ENCODE measurements at regions not wholly inside any gene's neighbourhood (a gene's known extent, or its start where the extent isn't known, plus 50 kb on each side); places are given as distances from the start of the nearest gene placed in this dataset.

GRCh38 chr6:109239651-109240321 lies 142.5 kb downstream of the CD164 start:
- no peaks in the 10 kb centered on the region for H3K9me3 ChIP-seq (replicated peaks)
- no peak overlapping the region for H3K4me3 ChIP-seq
- peaks cover 6% of the 10 kb centered on the region; the same call in 1 of the 2 replicates for H3K4me1 ChIP-seq (replicated peaks)
- H3K36me3 ChIP-seq, result no peaks in the 10 kb centered on the region
- H3K27me3 ChIP-seq (replicated peaks), result no peaks in the 10 kb centered on the region
- peak in 1 of 2 experiments; percentile 9 for DNase-seq (ENCODE audit: low read depth in 1 of 2, low spot score in 2 of 2)
- H3K27ac ChIP-seq, result peak overlapping the region; percentile 10; the same call in 1 of the 2 replicates

DNA sequence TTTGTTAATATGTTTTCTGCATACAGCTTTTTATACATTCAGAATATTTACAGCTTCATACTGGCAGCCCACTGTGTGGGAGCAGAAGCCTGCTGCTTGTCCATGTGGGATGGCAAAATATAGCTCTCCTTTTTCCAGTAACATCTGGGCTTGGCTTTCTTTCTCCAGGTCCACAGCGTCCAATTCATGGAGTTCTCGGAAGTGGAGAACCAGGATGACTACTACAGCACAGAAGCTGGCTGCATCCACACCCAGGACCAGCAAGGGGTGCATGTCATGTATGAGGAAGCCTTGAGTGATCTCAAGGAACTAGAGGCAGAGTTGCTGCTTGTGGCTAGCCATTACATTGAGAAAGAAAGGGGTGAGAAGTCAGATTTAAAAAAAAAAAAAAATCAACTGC lies 143.1 kb downstream of the CD164 start:
- no peak overlapping the region for H3K4me3 ChIP-seq
- H3K27ac ChIP-seq, result no peak overlapping the region
- no peaks in the 10 kb centered on the region for H3K27me3 ChIP-seq (replicated peaks)
- peaks cover 6% of the 10 kb centered on the region; the same call in 1 of the 2 replicates for H3K4me1 ChIP-seq (replicated peaks)
- H3K9me3 ChIP-seq (replicated peaks), result no peaks in the 10 kb centered on the region
- no peaks in the 10 kb centered on the region for H3K36me3 ChIP-seq
- DNase-seq (ENCODE audit: low read depth in 1 of 2, low spot score in 2 of 2), result no peak

- H3K36me3 ChIP-seq, result no peaks in the 10 kb centered on the region
- no peak for DNase-seq (ENCODE audit: low read depth in 1 of 2, low spot score in 2 of 2)
- H3K27ac ChIP-seq, result no peak overlapping the region
- H3K4me1 ChIP-seq (replicated peaks), result peaks cover 6% of the 10 kb centered on the region; the same call in 1 of the 2 replicates
- H3K27me3 ChIP-seq (replicated peaks), result no peaks in the 10 kb centered on the region
- no peaks in the 10 kb centered on the region for H3K9me3 ChIP-seq (replicated peaks)
- H3K4me3 ChIP-seq, result no peak overlapping the region
Observed at GRCh38 chr6:109238396-109238795, 143.1 kb downstream of the CEP57L1 start.

DNA sequence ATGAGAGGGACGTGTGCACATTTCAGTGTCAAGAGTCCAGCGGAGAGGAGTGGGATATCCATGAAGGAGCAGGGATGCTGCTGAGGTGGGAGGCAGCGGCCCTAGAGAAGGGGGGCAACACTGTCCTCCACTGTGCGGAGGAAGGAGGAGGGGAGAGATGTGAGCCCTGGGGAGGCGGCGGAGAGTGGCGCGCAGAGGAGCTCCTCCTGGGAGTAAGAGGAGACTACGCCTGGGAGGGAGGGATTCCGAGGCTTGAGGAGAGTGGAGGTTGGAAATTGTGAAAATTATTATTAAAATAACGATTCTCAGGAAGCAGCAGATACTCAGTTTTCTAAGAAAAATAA lies 142.7 kb downstream of the CEP57L1 start:
- Histone ChIP-seq H3K27me3 (replicated peaks) (no peaks in the 10 kb centered on the region), H3K27ac (no peak overlapping the region), H3K4me3 (no peak overlapping the region), H3K36me3 (no peaks in the 10 kb centered on the region), H3K4me1 (replicated peaks) (peaks cover 6% of the 10 kb centered on the region; the same call in 1 of the 2 replicates), H3K9me3 (replicated peaks) (no peaks in the 10 kb centered on the region)
- DNase-seq (ENCODE audit: low read depth in 1 of 2, low spot score in 2 of 2), result no peak

- H3K4me3 ChIP-seq, result no peak overlapping the region
- H3K27me3 ChIP-seq (replicated peaks), result no peaks in the 10 kb centered on the region
- no peak for DNase-seq (ENCODE audit: low read depth in 1 of 2, low spot score in 2 of 2)
- peaks cover 6% of the 10 kb centered on the region; the same call in 1 of the 2 replicates for H3K4me1 ChIP-seq (replicated peaks)
- H3K36me3 ChIP-seq, result no peaks in the 10 kb centered on the region
- H3K9me3 ChIP-seq (replicated peaks), result no peaks in the 10 kb centered on the region
- H3K27ac ChIP-seq, result no peak overlapping the region
Observed at GRCh38 chr6:109237077-109237985, 142.0 kb downstream of the CEP57L1 start.

DNA sequence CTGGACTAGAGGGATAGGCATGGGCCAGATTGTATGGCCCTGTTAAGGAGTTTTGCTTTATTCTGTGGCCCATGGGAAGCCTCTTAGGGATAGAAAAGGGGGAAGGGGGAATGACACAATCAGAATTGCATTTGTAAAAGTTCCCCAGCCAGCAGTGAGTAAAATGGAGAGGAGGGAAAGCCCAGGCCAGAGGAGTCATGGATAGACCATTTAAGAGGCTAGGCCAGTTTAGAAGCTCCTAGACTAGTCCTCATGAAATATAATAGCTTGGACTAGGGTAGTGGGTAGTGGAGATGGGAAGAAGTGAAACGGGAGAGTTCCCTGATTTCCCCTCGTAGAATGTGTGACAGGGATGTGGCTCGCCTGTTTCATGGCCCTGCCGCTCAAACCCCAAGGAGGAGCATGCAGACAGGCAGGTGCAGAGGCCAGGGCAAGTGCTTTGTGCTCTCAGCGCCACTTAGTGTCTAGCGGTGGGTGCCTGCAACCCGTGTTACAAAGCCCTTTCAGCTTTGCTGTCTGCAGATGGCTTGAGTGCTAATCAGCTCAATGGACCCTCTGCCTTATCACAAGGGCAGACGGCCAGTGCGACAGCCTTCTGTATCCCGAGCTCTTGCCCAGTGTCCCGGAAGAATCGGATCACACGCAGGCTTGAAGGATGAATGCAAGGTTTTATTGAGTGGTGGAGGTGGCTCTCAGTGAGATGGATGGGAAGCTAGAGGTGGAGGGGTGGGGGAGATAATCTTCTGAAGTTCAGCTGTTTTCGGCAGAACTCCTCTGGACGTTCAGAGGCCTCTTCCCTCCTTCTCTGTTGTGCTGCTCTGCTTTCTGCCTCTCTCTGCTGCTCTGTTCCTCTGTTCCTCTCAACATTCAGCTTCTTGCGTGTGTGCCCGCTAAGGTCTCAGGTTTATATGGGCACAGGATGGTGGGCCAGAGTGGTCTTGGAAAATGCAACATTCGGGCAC lies 141.1 kb downstream of the CEP57L1 start:
- Histone ChIP-seq H3K4me3 (no peak overlapping the region), H3K27me3 (replicated peaks) (no peaks in the 10 kb centered on the region), H3K9me3 (replicated peaks) (no peaks in the 10 kb centered on the region), H3K27ac (no peak overlapping the region), H3K4me1 (replicated peaks) (peaks cover 6% of the 10 kb centered on the region; the same call in 1 of the 2 replicates), H3K36me3 (no peaks in the 10 kb centered on the region)
- DNase-seq (ENCODE audit: low read depth in 1 of 2, low spot score in 2 of 2), result no peak

- H3K27ac ChIP-seq, result no peak overlapping the region
- no peaks in the 10 kb centered on the region for H3K9me3 ChIP-seq (replicated peaks)
- H3K4me3 ChIP-seq, result no peak overlapping the region
- H3K4me1 ChIP-seq (replicated peaks), result peaks cover 6% of the 10 kb centered on the region; the same call in 1 of the 2 replicates
- H3K27me3 ChIP-seq (replicated peaks), result no peaks in the 10 kb centered on the region
- no peak for DNase-seq (ENCODE audit: low read depth in 1 of 2, low spot score in 2 of 2)
- H3K36me3 ChIP-seq, result no peaks in the 10 kb centered on the region
Observed at GRCh38 chr6:109235481-109236038, 140.3 kb downstream of the CEP57L1 start.

- Histone ChIP-seq H3K27me3 (replicated peaks) (0 out of 2 replicates have a peak, but pooled peaks cover 3% of the 10 kb centered on the region), H3K4me1 (replicated peaks) (no peaks in the 10 kb centered on the region), H3K27ac (no peak overlapping the region), H3K9me3 (replicated peaks) (no peaks in the 10 kb centered on the region), H3K36me3 (no peaks in the 10 kb centered on the region), H3K4me3 (no peak overlapping the region)
- no peak for DNase-seq (ENCODE audit: low read depth in 1 of 2, low spot score in 2 of 2)
Observed at GRCh38 chr6:109230453-109230852, 135.1 kb downstream of the CEP57L1 start.

GRCh38 chr6:109229536-109229935 lies 134.2 kb downstream of the CEP57L1 start:
- no peak for DNase-seq (ENCODE audit: low read depth in 1 of 2, low spot score in 2 of 2)
- H3K9me3 ChIP-seq (replicated peaks), result no peaks in the 10 kb centered on the region
- no peaks in the 10 kb centered on the region for H3K4me1 ChIP-seq (replicated peaks)

DNA sequence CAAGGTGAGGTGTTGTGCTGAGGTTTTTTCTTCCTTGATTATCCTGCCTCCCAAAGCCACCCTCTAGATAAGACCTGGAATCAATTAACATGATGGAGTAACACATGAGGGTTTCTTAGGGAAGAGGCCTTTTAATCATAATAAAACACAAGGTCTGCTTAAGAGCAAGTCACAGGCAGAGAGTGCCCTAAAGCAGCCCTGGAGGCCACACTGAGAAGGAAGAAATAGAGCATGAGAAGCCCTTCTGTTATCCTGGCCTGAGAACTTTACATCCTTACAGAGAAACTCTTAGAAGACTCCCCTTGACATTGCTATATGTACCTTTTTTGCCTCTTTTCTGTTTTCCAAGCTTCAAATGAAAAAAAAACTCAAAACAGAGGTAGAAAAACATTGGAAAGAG lies 132.3 kb downstream of the CEP57L1 start:
- Histone ChIP-seq H3K36me3 (no peaks in the 10 kb centered on the region), H3K9me3 (replicated peaks) (no peaks in the 10 kb centered on the region), H3K4me1 (replicated peaks) (no peaks in the 10 kb centered on the region), H3K27ac (no peak overlapping the region), H3K27me3 (replicated peaks) (peaks cover 10% of the 10 kb centered on the region; the same call in 1 of the 2 replicates), H3K4me3 (no peak overlapping the region)
- no peak for DNase-seq (ENCODE audit: low read depth in 1 of 2, low spot score in 2 of 2)

More at GRCh38 chr6:109229536-109229935, 134.2 kb downstream of the CEP57L1 start:
- Histone ChIP-seq H3K36me3 (no peaks in the 10 kb centered on the region), H3K4me3 (no peak overlapping the region), H3K27ac (no peak overlapping the region), H3K27me3 (replicated peaks) (0 out of 2 replicates have a peak, but pooled peaks cover 6% of the 10 kb centered on the region)

- no peaks in the 10 kb centered on the region for H3K4me1 ChIP-seq (replicated peaks)
- H3K9me3 ChIP-seq (replicated peaks), result no peaks in the 10 kb centered on the region
- no peak for DNase-seq (ENCODE audit: low read depth in 1 of 2, low spot score in 2 of 2)
- no peak overlapping the region for H3K27ac ChIP-seq
- no peak overlapping the region for H3K4me3 ChIP-seq
- peaks cover 10% of the 10 kb centered on the region; the same call in 1 of the 2 replicates for H3K27me3 ChIP-seq (replicated peaks)
- no peaks in the 10 kb centered on the region for H3K36me3 ChIP-seq
Observed at GRCh38 chr6:109226353-109226752, 131.0 kb downstream of the CEP57L1 start.

DNA sequence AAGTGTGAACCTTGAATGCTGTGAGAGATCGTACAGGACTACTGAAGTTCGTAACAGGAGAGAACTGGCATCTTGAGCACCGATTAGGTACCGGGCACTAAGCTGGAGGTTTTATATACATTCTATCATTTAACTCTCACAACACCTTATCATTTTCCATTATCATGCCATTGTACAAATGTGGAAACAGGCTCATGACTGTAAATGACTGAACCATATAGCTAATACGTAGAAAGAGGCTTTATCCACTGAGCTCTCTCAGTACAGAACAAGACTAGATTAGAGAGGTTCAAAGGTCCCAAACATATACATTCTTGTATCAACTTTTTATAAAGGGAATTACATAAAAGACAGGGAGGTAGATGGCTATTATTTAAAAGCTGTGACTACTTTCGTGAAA lies 130.6 kb downstream of the CEP57L1 start:
- Histone ChIP-seq H3K4me3 (no peak overlapping the region), H3K27me3 (replicated peaks) (peaks cover 10% of the 10 kb centered on the region; the same call in 1 of the 2 replicates), H3K27ac (no peak overlapping the region), H3K4me1 (replicated peaks) (no peaks in the 10 kb centered on the region; the same call in 1 of the 2 replicates), H3K9me3 (replicated peaks) (no peaks in the 10 kb centered on the region), H3K36me3 (no peaks in the 10 kb centered on the region)
- DNase-seq (ENCODE audit: low read depth in 1 of 2, low spot score in 2 of 2), result no peak

GRCh38 chr6:109224994-109225393 lies 129.7 kb downstream of the CEP57L1 start:
- no peak for DNase-seq (ENCODE audit: low read depth in 1 of 2, low spot score in 2 of 2)
- Histone ChIP-seq H3K9me3 (replicated peaks) (no peaks in the 10 kb centered on the region), H3K27ac (no peak overlapping the region), H3K4me3 (no peak overlapping the region), H3K4me1 (replicated peaks) (no peaks in the 10 kb centered on the region; the same call in 1 of the 2 replicates), H3K27me3 (replicated peaks) (peaks cover 10% of the 10 kb centered on the region; the same call in 1 of the 2 replicates), H3K36me3 (no peaks in the 10 kb centered on the region)
